Activated naive CD8-positive, alpha-beta T cell treated with anti-CD3 and anti-CD28 coated beads, Interleukin-2, amount 50 U/mL, for 16 hours (primary cell): ENCODE measurements at regions not wholly inside any gene's neighbourhood (a gene's known extent, or its start where the extent isn't known, plus 50 kb on each side); places are given as distances from the start of the nearest gene placed in this dataset.
"Not testable (repeated sequence)": the region's sequence is repeated elsewhere in the genome, so short reads cannot be mapped to it uniquely, and the experiment has no call there.

ENCODE experiments used
- DNase-seq: peaks from one replicate; pipeline ENCODE4 v3.0.0-alpha.2; 2020; ENCODE audit warnings: low read depth, low spot score

GRCh38 chr5:109575506-109575905 is 114.2 kb upstream of the MAN2A1 start:
- DNase-seq: no peak

GRCh38 chr5:109574985-109575384 is 114.7 kb upstream of the MAN2A1 start:
- no peak for DNase-seq

- DNase-seq: no peak
Observed at GRCh38 chr5:109573766-109574165, 116.0 kb upstream of the MAN2A1 start.

GRCh38 chr5:109573256-109573655 is 116.5 kb upstream of the MAN2A1 start:
- no peak for DNase-seq

- DNase-seq: no peak
Observed at GRCh38 chr5:109571785-109572184, 117.9 kb upstream of the MAN2A1 start.

GRCh38 chr5:109570362-109570874 is 119.3 kb upstream of the MAN2A1 start:
- no peak for DNase-seq

GRCh38 chr5:109567374-109568044 is 122.2 kb upstream of the MAN2A1 start:
- no peak for DNase-seq

GRCh38 chr5:109566361-109566760 is 123.4 kb upstream of the MAN2A1 start:
- DNase-seq: no peak

- DNase-seq: no peak
Observed at GRCh38 chr5:109563739-109564138, 126.0 kb upstream of the MAN2A1 start.

GRCh38 chr5:109563189-109563588 is 126.5 kb upstream of the MAN2A1 start:
- no peak for DNase-seq

- DNase-seq: no peak
Observed at GRCh38 chr5:109562441-109562840, 127.3 kb upstream of the MAN2A1 start.

- DNase-seq: no peak
Observed at GRCh38 chr5:109561447-109561846, 128.3 kb upstream of the MAN2A1 start.

- no peak for DNase-seq
Observed at GRCh38 chr5:109560554-109560953, 129.2 kb upstream of the MAN2A1 start.

- no peak for DNase-seq
Observed at GRCh38 chr5:109558952-109559351, 130.8 kb upstream of the MAN2A1 start.

GRCh38 chr5:109558364-109558763 is 131.4 kb upstream of the MAN2A1 start:
- no peak for DNase-seq

GRCh38 chr5:109553846-109554245 is 135.9 kb upstream of the MAN2A1 start:
- DNase-seq: no peak

GRCh38 chr5:109551234-109551633 is 138.5 kb upstream of the MAN2A1 start:
- not testable (repeated sequence) for DNase-seq

GRCh38 chr5:109550077-109550476 is 139.7 kb upstream of the MAN2A1 start:
- DNase-seq: no peak

GRCh38 chr5:109546461-109546860 is 136.7 kb upstream of the PJA2 start:
- DNase-seq: no peak

- not testable (repeated sequence) for DNase-seq
Observed at GRCh38 chr5:109544873-109545272, 135.1 kb upstream of the PJA2 start.

GRCh38 chr5:109538692-109539091 is 128.9 kb upstream of the PJA2 start:
- DNase-seq: not testable (repeated sequence)

GRCh38 chr5:109535090-109535489 is 125.3 kb upstream of the PJA2 start:
- DNase-seq: not testable (repeated sequence)

GRCh38 chr5:109533751-109534272 is 124.0 kb upstream of the PJA2 start:
- DNase-seq: no peak
